T-helper 1 cell (primary cell): ENCODE measurements at regions not wholly inside any gene's neighbourhood (a gene's known extent, or its start where the extent isn't known, plus 50 kb on each side); places are given as distances from the start of the nearest gene placed in this dataset.
A peak's percentile ranks its signal among the peaks of the same experiment; 100 is the strongest.

ENCODE experiments used
- DNase-seq, 5 donors: peaks; one replicate each; pipeline ENCODE4 v3.0.0-alpha.2; 2012 to 2020

- no peak for DNase-seq
Measured at GRCh38 chr9:12163723-12164458, 529.3 kb upstream of the TYRP1 start.

GRCh38 chr9:12166518-12166917, 526.7 kb upstream of the TYRP1 start:
- DNase-seq = no peak

- no peak for DNase-seq
Measured at GRCh38 chr9:12170456-12170855, 522.7 kb upstream of the TYRP1 start.

GRCh38 chr9:12178634-12179033, 514.6 kb upstream of the TYRP1 start:
- DNase-seq = no peak

- no peak for DNase-seq
Measured at GRCh38 chr9:12182806-12183205, 510.4 kb upstream of the TYRP1 start.

GRCh38 chr9:12183321-12183720, 509.9 kb upstream of the TYRP1 start:
- DNase-seq = no peak

- no peak for DNase-seq
Measured at GRCh38 chr9:12185856-12186255, 507.3 kb upstream of the TYRP1 start.

- no peak for DNase-seq
Measured at GRCh38 chr9:12191630-12192029, 501.6 kb upstream of the TYRP1 start.

GRCh38 chr9:12194731-12195130, 498.5 kb upstream of the TYRP1 start:
- no peak for DNase-seq

- no peak for DNase-seq
Measured at GRCh38 chr9:12195456-12195855, 497.7 kb upstream of the TYRP1 start.

- no peak for DNase-seq
Measured at GRCh38 chr9:12204512-12204911, 488.7 kb upstream of the TYRP1 start.

- no peak for DNase-seq
Measured at GRCh38 chr9:12212860-12213259, 480.3 kb upstream of the TYRP1 start.

- DNase-seq = no peak
Measured at GRCh38 chr9:12221470-12221869, 471.7 kb upstream of the TYRP1 start.

GRCh38 chr9:12224449-12224848, 468.7 kb upstream of the TYRP1 start:
- DNase-seq = no peak

GRCh38 chr9:12230708-12231107, 462.5 kb upstream of the TYRP1 start:
- DNase-seq = peak in 1 of 5 donors; percentile 0

GRCh38 chr9:12231832-12232231, 461.4 kb upstream of the TYRP1 start:
- DNase-seq = no peak

- no peak for DNase-seq
Measured at GRCh38 chr9:12232836-12233235, 460.3 kb upstream of the TYRP1 start.

- no peak for DNase-seq
Measured at GRCh38 chr9:12253941-12254340, 439.2 kb upstream of the TYRP1 start.

- no peak for DNase-seq
Measured at GRCh38 chr9:12266758-12267157, 426.4 kb upstream of the TYRP1 start.

- no peak for DNase-seq
Measured at GRCh38 chr9:12271421-12271891, 421.7 kb upstream of the TYRP1 start.

GRCh38 chr9:12272471-12273120, 420.6 kb upstream of the TYRP1 start:
- DNase-seq = no peak

- no peak for DNase-seq
Measured at GRCh38 chr9:12274577-12274976, 418.6 kb upstream of the TYRP1 start.

- DNase-seq = no peak
Measured at GRCh38 chr9:12276505-12276904, 416.7 kb upstream of the TYRP1 start.

- DNase-seq = no peak
Measured at GRCh38 chr9:12289711-12290110, 403.5 kb upstream of the TYRP1 start.
